PC-3 (cell line): ENCODE measurements at regions not wholly inside any gene's neighbourhood (a gene's known extent, or its start where the extent isn't known, plus 50 kb on each side); places are given as distances from the start of the nearest gene placed in this dataset.

Source experiments
- EZH2 ChIP-seq: fragments of 300-600 bp; sonication (generic); IDR thresholded peaks from one replicate; pipeline ENCODE4 v1.6.1; 2017; ENCODE audit warnings: antibody characterized with exemption, mild to moderate bottlenecking, low read length; ENCODE audit not compliant: unreplicated experiment
- EZH2phosphoT487 ChIP-seq: fragments of 300-600 bp; sonication (generic); IDR thresholded peaks from 2 replicates; pipeline ENCODE4 v1.6.1; 2018; ENCODE audit warnings: mild to moderate bottlenecking, antibody characterized with exemption, low read length, borderline replicate concordance
- TF ChIP-seq, protein P1 (sequence below): fragments of 300-600 bp; sonication (generic); conservative IDR thresholded peaks from 2 replicates; pipeline ENCODE4 v1.5.1; 2017; ENCODE audit warnings: antibody characterized with exemption, low read depth, mild to moderate bottlenecking, low read length

- TF ChIP-seq, protein P1, sequence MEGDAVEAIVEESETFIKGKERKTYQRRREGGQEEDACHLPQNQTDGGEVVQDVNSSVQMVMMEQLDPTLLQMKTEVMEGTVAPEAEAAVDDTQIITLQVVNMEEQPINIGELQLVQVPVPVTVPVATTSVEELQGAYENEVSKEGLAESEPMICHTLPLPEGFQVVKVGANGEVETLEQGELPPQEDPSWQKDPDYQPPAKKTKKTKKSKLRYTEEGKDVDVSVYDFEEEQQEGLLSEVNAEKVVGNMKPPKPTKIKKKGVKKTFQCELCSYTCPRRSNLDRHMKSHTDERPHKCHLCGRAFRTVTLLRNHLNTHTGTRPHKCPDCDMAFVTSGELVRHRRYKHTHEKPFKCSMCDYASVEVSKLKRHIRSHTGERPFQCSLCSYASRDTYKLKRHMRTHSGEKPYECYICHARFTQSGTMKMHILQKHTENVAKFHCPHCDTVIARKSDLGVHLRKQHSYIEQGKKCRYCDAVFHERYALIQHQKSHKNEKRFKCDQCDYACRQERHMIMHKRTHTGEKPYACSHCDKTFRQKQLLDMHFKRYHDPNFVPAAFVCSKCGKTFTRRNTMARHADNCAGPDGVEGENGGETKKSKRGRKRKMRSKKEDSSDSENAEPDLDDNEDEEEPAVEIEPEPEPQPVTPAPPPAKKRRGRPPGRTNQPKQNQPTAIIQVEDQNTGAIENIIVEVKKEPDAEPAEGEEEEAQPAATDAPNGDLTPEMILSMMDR = peak; percentile 76
- TF ChIP-seq EZH2phosphoT487 (no peak), EZH2 (no peak)
Measured at GRCh38 chr5:10140195-10140973, 109.3 kb downstream of the ATPSCKMT start.
